HG03108 (cell line): ENCODE measurements at regions not wholly inside any gene's neighbourhood (a gene's known extent, or its start where the extent isn't known, plus 50 kb on each side); places are given as distances from the start of the nearest gene placed in this dataset.
"Not testable (repeated sequence)": the region's sequence is repeated elsewhere in the genome, so short reads cannot be mapped to it uniquely, and the experiment has no call there.

Source experiments
- ATAC-seq: cut with Tn5 transposase; IDR thresholded peaks from one replicate; pipeline ENCODE4 v1.9.1; 2021; ENCODE audit warnings: moderate library complexity; ENCODE audit not compliant: unreplicated experiment

GRCh38 chr2:134008837-134009236 lies 245.0 kb upstream of the MGAT5 start:
- no peak for ATAC-seq

- ATAC-seq, result no peak
These were observed 244.4 kb upstream of the MGAT5 start for GRCh38 chr2:134009440-134009839.

- not testable (repeated sequence) for ATAC-seq
These were observed 244.0 kb upstream of the MGAT5 start for GRCh38 chr2:134009906-134010305.

- no peak for ATAC-seq
These were observed 241.8 kb upstream of the MGAT5 start for GRCh38 chr2:134011936-134012586.

GRCh38 chr2:134014196-134014960 lies 239.5 kb upstream of the MGAT5 start:
- no peak for ATAC-seq

GRCh38 chr2:134019871-134020270 lies 234.0 kb upstream of the MGAT5 start:
- no peak for ATAC-seq

GRCh38 chr2:134020608-134021007 lies 233.3 kb upstream of the MGAT5 start:
- peak; percentile 61 for ATAC-seq

- ATAC-seq, result peak; percentile 94
These were observed 231.9 kb upstream of the MGAT5 start for GRCh38 chr2:134021830-134022524.

GRCh38 chr2:134023854-134024253 lies 230.0 kb upstream of the MGAT5 start:
- no peak for ATAC-seq

GRCh38 chr2:134027980-134028379 lies 225.9 kb upstream of the MGAT5 start:
- ATAC-seq, result no peak

- no peak for ATAC-seq
These were observed 224.5 kb upstream of the MGAT5 start for GRCh38 chr2:134029418-134029817.

- no peak for ATAC-seq
These were observed 222.3 kb upstream of the MGAT5 start for GRCh38 chr2:134031539-134031938.

GRCh38 chr2:134035605-134036370 lies 218.1 kb upstream of the MGAT5 start:
- ATAC-seq, result no peak

- ATAC-seq, result no peak
These were observed 213.8 kb upstream of the MGAT5 start for GRCh38 chr2:134039912-134040581.

- not testable (repeated sequence) for ATAC-seq
These were observed 213.2 kb upstream of the MGAT5 start for GRCh38 chr2:134040626-134041172.

- no peak for ATAC-seq
These were observed 212.0 kb upstream of the MGAT5 start for GRCh38 chr2:134041877-134042276.

GRCh38 chr2:134043028-134043427 lies 210.8 kb upstream of the MGAT5 start:
- not testable (repeated sequence) for ATAC-seq

GRCh38 chr2:134052173-134052572 lies 201.7 kb upstream of the MGAT5 start:
- ATAC-seq, result no peak

GRCh38 chr2:134056173-134056572 lies 197.7 kb upstream of the MGAT5 start:
- no peak for ATAC-seq

GRCh38 chr2:134061066-134061465 lies 192.8 kb upstream of the MGAT5 start:
- not testable (repeated sequence) for ATAC-seq
